ENCODE measurements at regions not wholly inside any gene's neighbourhood (a gene's known extent, or its start where the extent isn't known, plus 50 kb on each side); places are given as distances from the start of the nearest gene placed in this dataset.

DNA sequence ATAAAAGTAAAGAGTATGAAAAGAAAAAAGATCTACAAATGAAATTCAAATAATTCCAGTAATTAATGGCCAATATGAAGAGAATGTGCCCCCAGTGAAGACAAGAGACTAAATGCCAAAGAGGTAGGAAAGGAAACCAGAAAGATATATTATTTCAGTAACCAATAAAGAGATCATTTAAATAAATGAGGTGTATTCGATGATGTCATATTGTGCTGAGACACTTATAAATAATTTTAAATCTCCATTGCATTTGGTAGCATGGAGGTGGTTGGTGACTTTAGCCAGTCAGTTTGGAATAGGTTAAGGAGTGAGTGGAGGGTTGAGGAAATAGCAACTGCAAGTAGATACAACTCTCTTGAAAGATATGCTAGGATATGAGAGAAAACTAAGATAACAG is 417.7 kb upstream of the PTGER4 start:
- Histone ChIP-seq H3F3A (ENCODE audit: low read depth) (no peaks in the 10 kb centered on the region), H3K4me1 (ENCODE audit: insufficient read depth, low read length, poor library complexity, severe bottlenecking) (no peaks in the 10 kb centered on the region), H3K9me3 (ENCODE audit: insufficient read depth, low read depth, low read length) (no peaks in the 10 kb centered on the region), H3K9me2 (replicated peaks; ENCODE audit: low read depth, low read length) (no peaks in the 10 kb centered on the region), H3K9ac (ENCODE audit: low read depth, low read length, poor library complexity, severe bottlenecking) (no peak overlapping the region), H3K79me2 (ENCODE audit: insufficient read depth, low read length) (no peaks in the 10 kb centered on the region), H3K36me3 (ENCODE audit: insufficient read depth, low read length) (no peaks in the 10 kb centered on the region), H2AFZ (ENCODE audit: low read length) (no peak overlapping the region), H3K27me3 (ENCODE audit: insufficient read depth, low read length, poor library complexity, severe bottlenecking) (no peaks in the 10 kb centered on the region), H3K4me3 (ENCODE audit: low read length, poor library complexity, severe bottlenecking) (no peak overlapping the region), H3K4me2 (ENCODE audit: low read depth, low read length, poor library complexity, severe bottlenecking) (no peak overlapping the region), H4K20me1 (ENCODE audit: insufficient read depth, low read length, poor library complexity, severe bottlenecking) (no peaks in the 10 kb centered on the region)
- TF ChIP-seq EZH2phosphoT487 (IDR thresholded peaks at IDR 0.05; ENCODE audit: borderline replicate concordance) = no peak
- TF ChIP-seq, protein P1, sequence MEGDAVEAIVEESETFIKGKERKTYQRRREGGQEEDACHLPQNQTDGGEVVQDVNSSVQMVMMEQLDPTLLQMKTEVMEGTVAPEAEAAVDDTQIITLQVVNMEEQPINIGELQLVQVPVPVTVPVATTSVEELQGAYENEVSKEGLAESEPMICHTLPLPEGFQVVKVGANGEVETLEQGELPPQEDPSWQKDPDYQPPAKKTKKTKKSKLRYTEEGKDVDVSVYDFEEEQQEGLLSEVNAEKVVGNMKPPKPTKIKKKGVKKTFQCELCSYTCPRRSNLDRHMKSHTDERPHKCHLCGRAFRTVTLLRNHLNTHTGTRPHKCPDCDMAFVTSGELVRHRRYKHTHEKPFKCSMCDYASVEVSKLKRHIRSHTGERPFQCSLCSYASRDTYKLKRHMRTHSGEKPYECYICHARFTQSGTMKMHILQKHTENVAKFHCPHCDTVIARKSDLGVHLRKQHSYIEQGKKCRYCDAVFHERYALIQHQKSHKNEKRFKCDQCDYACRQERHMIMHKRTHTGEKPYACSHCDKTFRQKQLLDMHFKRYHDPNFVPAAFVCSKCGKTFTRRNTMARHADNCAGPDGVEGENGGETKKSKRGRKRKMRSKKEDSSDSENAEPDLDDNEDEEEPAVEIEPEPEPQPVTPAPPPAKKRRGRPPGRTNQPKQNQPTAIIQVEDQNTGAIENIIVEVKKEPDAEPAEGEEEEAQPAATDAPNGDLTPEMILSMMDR (conservative IDR thresholded peaks at IDR 0.05; ENCODE audit: low read length) = no peak

DNA sequence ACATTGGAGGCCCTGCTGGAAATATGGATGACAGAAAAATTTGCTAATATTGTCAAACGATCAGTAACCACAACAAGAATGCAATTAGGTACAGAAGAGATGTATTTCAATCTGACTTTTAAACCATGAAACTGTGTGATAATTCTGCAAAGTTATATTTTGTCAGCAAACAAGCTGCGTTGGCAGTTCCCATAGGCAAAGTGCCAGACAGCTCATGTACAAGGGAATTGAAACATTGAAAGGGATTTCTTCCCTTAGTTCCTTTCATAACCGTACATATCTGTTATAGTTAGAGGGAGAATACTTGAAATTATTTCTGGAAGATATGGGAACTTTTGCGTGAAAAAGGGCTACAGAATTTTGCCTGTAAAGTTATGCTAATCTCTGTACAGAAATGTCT is 419.4 kb upstream of the PTGER4 start:
- no peak overlapping the region for H2AFZ ChIP-seq (ENCODE audit: low read length)
- no peak for TF ChIP-seq EZH2phosphoT487 (IDR thresholded peaks at IDR 0.05; ENCODE audit: borderline replicate concordance)
- TF ChIP-seq, protein P1 (conservative IDR thresholded peaks at IDR 0.05; ENCODE audit: low read length) = no peak
- H3K9me2 ChIP-seq (replicated peaks; ENCODE audit: low read depth, low read length) = no peaks in the 10 kb centered on the region

DNA sequence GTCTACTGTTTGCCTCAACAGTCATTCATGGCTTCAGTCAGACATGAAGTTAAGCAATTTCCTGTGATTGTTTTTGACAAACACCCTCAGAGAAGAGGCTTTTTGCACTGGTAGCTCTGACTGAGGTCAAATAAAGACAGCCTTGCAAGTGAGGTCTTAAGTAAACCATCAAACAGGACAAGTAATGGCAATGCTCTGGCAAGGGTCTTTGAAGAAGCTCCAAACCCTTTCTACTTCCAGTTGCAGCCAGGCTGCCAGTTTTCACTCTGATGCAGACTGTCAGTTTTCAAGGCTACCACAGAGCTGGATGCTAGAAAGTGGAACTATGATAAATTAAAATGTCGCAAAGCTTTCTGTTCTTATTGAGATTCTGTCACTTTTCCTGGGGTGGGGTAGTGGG is 421.5 kb upstream of the PTGER4 start:
- H3K79me2 ChIP-seq (ENCODE audit: insufficient read depth, low read length) = no peaks in the 10 kb centered on the region
- H3F3A ChIP-seq (ENCODE audit: low read depth) = no peaks in the 10 kb centered on the region
- H3K4me2 ChIP-seq (ENCODE audit: low read depth, low read length, poor library complexity, severe bottlenecking) = no peak overlapping the region
- H3K4me3 ChIP-seq (ENCODE audit: low read length, poor library complexity, severe bottlenecking) = no peak overlapping the region
- no peaks in the 10 kb centered on the region for H3K9me3 ChIP-seq (ENCODE audit: insufficient read depth, low read depth, low read length)
- H3K4me1 ChIP-seq (ENCODE audit: insufficient read depth, low read length, poor library complexity, severe bottlenecking) = no peaks in the 10 kb centered on the region
- H4K20me1 ChIP-seq (ENCODE audit: insufficient read depth, low read length, poor library complexity, severe bottlenecking) = no peaks in the 10 kb centered on the region
- no peak overlapping the region for H3K9ac ChIP-seq (ENCODE audit: low read depth, low read length, poor library complexity, severe bottlenecking)
- H2AFZ ChIP-seq (ENCODE audit: low read length) = no peak overlapping the region
- H3K36me3 ChIP-seq (ENCODE audit: insufficient read depth, low read length) = no peaks in the 10 kb centered on the region
- no peaks in the 10 kb centered on the region for H3K9me2 ChIP-seq (replicated peaks; ENCODE audit: low read depth, low read length)
- H3K27me3 ChIP-seq (ENCODE audit: insufficient read depth, low read length, poor library complexity, severe bottlenecking) = no peaks in the 10 kb centered on the region
- no peak for TF ChIP-seq EZH2phosphoT487 (IDR thresholded peaks at IDR 0.05; ENCODE audit: borderline replicate concordance)
- TF ChIP-seq, protein P1 (conservative IDR thresholded peaks at IDR 0.05; ENCODE audit: low read length) = no peak

More for the DNA sequence above, 419.4 kb upstream of the PTGER4 start:
- H3K36me3 ChIP-seq (ENCODE audit: insufficient read depth, low read length) = no peaks in the 10 kb centered on the region
- H3K9me3 ChIP-seq (ENCODE audit: insufficient read depth, low read depth, low read length) = no peaks in the 10 kb centered on the region
- no peaks in the 10 kb centered on the region for H4K20me1 ChIP-seq (ENCODE audit: insufficient read depth, low read length, poor library complexity, severe bottlenecking)
- H3K9ac ChIP-seq (ENCODE audit: low read depth, low read length, poor library complexity, severe bottlenecking) = no peak overlapping the region
- no peaks in the 10 kb centered on the region for H3K79me2 ChIP-seq (ENCODE audit: insufficient read depth, low read length)
- no peaks in the 10 kb centered on the region for H3F3A ChIP-seq (ENCODE audit: low read depth)
- no peak overlapping the region for H3K4me3 ChIP-seq (ENCODE audit: low read length, poor library complexity, severe bottlenecking)
- no peaks in the 10 kb centered on the region for H3K4me1 ChIP-seq (ENCODE audit: insufficient read depth, low read length, poor library complexity, severe bottlenecking)
- H3K27me3 ChIP-seq (ENCODE audit: insufficient read depth, low read length, poor library complexity, severe bottlenecking) = no peaks in the 10 kb centered on the region
- no peak overlapping the region for H3K4me2 ChIP-seq (ENCODE audit: low read depth, low read length, poor library complexity, severe bottlenecking)

Measured in Loucy (cell line).